Trophoblast cell (in vitro differentiated cells and primary cell): ENCODE measurements at regions not wholly inside any gene's neighbourhood (a gene's known extent, or its start where the extent isn't known, plus 50 kb on each side); places are given as distances from the start of the nearest gene placed in this dataset.

ENCODE experiments used
- DNase-seq, 2 donors: peaks; one replicate each; pipeline ENCODE4 v3.0.0-alpha.2; 2016
- H2AFZ ChIP-seq: 2 replicates; pipeline ENCODE4 v1.6.1; 2013; ENCODE audit warnings: low read length, moderate library complexity, mild to moderate bottlenecking; ENCODE audit not compliant: insufficient read depth, poor library complexity
- H2AK5ac ChIP-seq: 2 replicates; pipeline ENCODE4 v1.6.1; 2013; ENCODE audit warnings: mild to moderate bottlenecking, low read length
- H2BK120ac ChIP-seq: 2 replicates; pipeline ENCODE4 v1.6.1; 2013; ENCODE audit warnings: low read length, mild to moderate bottlenecking, moderate library complexity; ENCODE audit not compliant: insufficient read depth, poor library complexity
- H2BK12ac ChIP-seq: 2 replicates; pipeline ENCODE4 v1.6.1; 2013; ENCODE audit warnings: mild to moderate bottlenecking, low read length, moderate library complexity
- H2BK5ac ChIP-seq: 2 replicates; pipeline ENCODE4 v1.6.1; 2013; ENCODE audit warnings: low read length, low read depth, moderate library complexity, mild to moderate bottlenecking; ENCODE audit not compliant: poor library complexity
- H3K14ac ChIP-seq: 2 replicates; pipeline ENCODE4 v1.6.1; 2013; ENCODE audit warnings: mild to moderate bottlenecking, low read length
- H3K18ac ChIP-seq: 2 replicates; pipeline ENCODE4 v1.6.1; 2013; ENCODE audit warnings: mild to moderate bottlenecking, low read length
- H3K23ac ChIP-seq: 2 replicates; pipeline ENCODE4 v1.6.1; 2013; ENCODE audit warnings: low read length
- H3K27ac ChIP-seq: 2 replicates; pipeline ENCODE4 v1.5.1; 2013; ENCODE audit warnings: low read depth, mild to moderate bottlenecking, inconsistent platforms, low read length, moderate library complexity
- H3K27me3 ChIP-seq: 2 replicates; pipeline ENCODE4 v1.6.1; 2013; ENCODE audit warnings: inconsistent platforms, mild to moderate bottlenecking, low read length, moderate library complexity; ENCODE audit not compliant: insufficient read depth
- H3K36me3 ChIP-seq, 2 experiments: 1 replicate in 1 of 2; 2 replicates in 1 of 2; pipeline ENCODE4 v1.6.1; 2013; ENCODE audit warnings: low read length in 2 of 2, mild to moderate bottlenecking in 2 of 2, moderate library complexity in 1 of 2; ENCODE audit not compliant: insufficient read depth in 2 of 2, control insufficient read depth in 1 of 2
- H3K4ac ChIP-seq: 2 replicates; pipeline ENCODE4 v1.6.1; 2013; ENCODE audit warnings: low read depth, mild to moderate bottlenecking, low read length, moderate library complexity
- H3K4me1 ChIP-seq, 2 experiments: 1 replicate in 1 of 2; 2 replicates in 1 of 2; pipeline ENCODE4 v1.6.1; 2013; ENCODE audit warnings: low read length in 2 of 2, mild to moderate bottlenecking in 2 of 2, moderate library complexity in 1 of 2; ENCODE audit not compliant: insufficient read depth in 2 of 2, control insufficient read depth in 1 of 2
- H3K4me2 ChIP-seq: 2 replicates; pipeline ENCODE4 v1.6.1; 2013; ENCODE audit warnings: inconsistent platforms, mild to moderate bottlenecking, low read length, moderate library complexity
- H3K4me3 ChIP-seq: 2 replicates; pipeline ENCODE4 v1.5.1; 2013; ENCODE audit warnings: mild to moderate bottlenecking, low read depth, low read length, inconsistent platforms
- H3K79me1 ChIP-seq: one replicate; pipeline ENCODE4 v1.6.1; 2013; ENCODE audit warnings: low read length
- H3K79me2 ChIP-seq: 2 replicates; pipeline ENCODE4 v1.6.1; 2013; ENCODE audit warnings: low read length, mild to moderate bottlenecking; ENCODE audit not compliant: control insufficient read depth, insufficient read depth, poor library complexity
- H3K9ac ChIP-seq: 2 replicates; pipeline ENCODE4 v1.6.1; 2013; ENCODE audit warnings: mild to moderate bottlenecking, low read length
- H3K9me3 ChIP-seq: 2 replicates; pipeline ENCODE4 v1.6.1; 2013; ENCODE audit warnings: low read depth, mild to moderate bottlenecking, control low read depth, inconsistent platforms, low read length; ENCODE audit not compliant: insufficient read depth
- H4K12ac ChIP-seq: 2 replicates; pipeline ENCODE4 v1.6.1; 2013; ENCODE audit warnings: low read depth, mild to moderate bottlenecking, low read length, moderate library complexity
- H4K8ac ChIP-seq: 2 replicates; pipeline ENCODE4 v1.6.1; 2013; ENCODE audit warnings: low read depth, mild to moderate bottlenecking, low read length, moderate library complexity
- H4K91ac ChIP-seq: one replicate; pipeline ENCODE4 v1.6.1; 2013; ENCODE audit warnings: low read depth, mild to moderate bottlenecking, low read length, moderate library complexity
- WGBS: extraction: QIAGEN DNeasy Blood & Tissue Kit; methylation state at CpG from one replicate; pipeline ENCODE4 v1.1.7; 2013; ENCODE audit warnings: missing lambda C conversion rate; ENCODE audit not compliant: insufficient read length, insufficient coverage; ENCODE audit errors: extremely low coverage; 5-methylcytosine and 5-hydroxymethylcytosine counted together

- Histone ChIP-seq H3K36me3 (no peaks in the 10 kb centered on the region), H4K91ac (no peak overlapping the region), H3K4me1 (no peaks in the 10 kb centered on the region), H3K27ac (no peak overlapping the region), H2AFZ (no peak overlapping the region), H3K4me3 (no peak overlapping the region), H2AK5ac (no peak overlapping the region), H2BK12ac (no peak overlapping the region), H3K79me1 (no peaks in the 10 kb centered on the region), H4K8ac (no peak overlapping the region), H2BK5ac (no peak overlapping the region), H3K27me3 (no peaks in the 10 kb centered on the region), H3K9me3 (no peaks in the 10 kb centered on the region), H3K79me2 (no peaks in the 10 kb centered on the region), H3K4ac (no peak overlapping the region), H3K18ac (no peak overlapping the region), H3K14ac (no peak overlapping the region), H2BK120ac (no peak overlapping the region), H3K9ac (no peak overlapping the region), H3K23ac (no peak overlapping the region), H4K12ac (no peak overlapping the region), H3K4me2 (no peak overlapping the region)
- no CpG with 5 or more reads among the region's 1 CpG for WGBS
- DNase-seq: no peak
These were observed 129.2 kb downstream of the UNC5CL start for GRCh38 chr6:40909811-40910210.

GRCh38 chr6:40907198-40907701 lies 131.8 kb downstream of the UNC5CL start:
- Histone ChIP-seq H2AK5ac (no peak overlapping the region), H3K4ac (no peak overlapping the region), H4K91ac (no peak overlapping the region), H2BK120ac (no peak overlapping the region), H3K9ac (no peak overlapping the region), H2AFZ (no peak overlapping the region), H3K79me1 (no peaks in the 10 kb centered on the region), H3K4me1 (no peaks in the 10 kb centered on the region), H3K9me3 (no peaks in the 10 kb centered on the region), H3K23ac (no peak overlapping the region), H3K4me3 (no peak overlapping the region), H2BK12ac (no peak overlapping the region), H2BK5ac (no peak overlapping the region), H3K36me3 (no peaks in the 10 kb centered on the region), H3K14ac (no peak overlapping the region), H4K12ac (no peak overlapping the region), H3K27me3 (no peaks in the 10 kb centered on the region), H4K8ac (no peak overlapping the region), H3K4me2 (no peak overlapping the region), H3K27ac (no peak overlapping the region), H3K79me2 (no peaks in the 10 kb centered on the region), H3K18ac (no peak overlapping the region)
- DNase-seq: no peak
- no CpG with 5 or more reads among the region's 4 CpGs for WGBS

- Histone ChIP-seq H3K18ac (no peak overlapping the region), H3K36me3 (no peaks in the 10 kb centered on the region), H3K79me2 (no peaks in the 10 kb centered on the region), H3K23ac (no peak overlapping the region), H3K4ac (no peak overlapping the region), H2AFZ (no peak overlapping the region), H3K79me1 (no peaks in the 10 kb centered on the region), H3K27me3 (no peaks in the 10 kb centered on the region), H3K9ac (no peak overlapping the region), H2BK12ac (no peak overlapping the region), H3K4me1 (no peaks in the 10 kb centered on the region), H4K91ac (no peak overlapping the region), H3K4me3 (no peak overlapping the region), H2BK5ac (no peak overlapping the region), H4K12ac (no peak overlapping the region), H3K9me3 (no peaks in the 10 kb centered on the region), H2AK5ac (no peak overlapping the region), H3K4me2 (no peak overlapping the region), H3K27ac (no peak overlapping the region), H2BK120ac (no peak overlapping the region), H3K14ac (no peak overlapping the region), H4K8ac (no peak overlapping the region)
- no CpG with 5 or more reads among the region's 3 CpGs for WGBS
- no peak for DNase-seq
These were observed 132.3 kb downstream of the UNC5CL start for GRCh38 chr6:40906759-40907158.

GRCh38 chr6:40904583-40905194 lies 134.3 kb downstream of the UNC5CL start:
- H3K4ac ChIP-seq: no peak overlapping the region
- no CpG with 5 or more reads among the region's 2 CpGs for WGBS
- H2BK120ac ChIP-seq: no peak overlapping the region
- no peak overlapping the region for H3K4me3 ChIP-seq
- no peaks in the 10 kb centered on the region for H3K79me2 ChIP-seq
- no peak overlapping the region for H3K4me2 ChIP-seq
- no peak overlapping the region for H2BK5ac ChIP-seq
- H3K9me3 ChIP-seq: no peaks in the 10 kb centered on the region
- H3K4me1 ChIP-seq: no peaks in the 10 kb centered on the region
- H3K27ac ChIP-seq: no peak overlapping the region
- no peak overlapping the region for H3K23ac ChIP-seq
- no peaks in the 10 kb centered on the region for H3K79me1 ChIP-seq
- H2BK12ac ChIP-seq: no peak overlapping the region
- no peak overlapping the region for H3K18ac ChIP-seq
- no peak overlapping the region for H3K14ac ChIP-seq
- H4K8ac ChIP-seq: no peak overlapping the region
- H3K9ac ChIP-seq: no peak overlapping the region
- H4K12ac ChIP-seq: no peak overlapping the region
- no peaks in the 10 kb centered on the region for H3K36me3 ChIP-seq
- no peak overlapping the region for H4K91ac ChIP-seq
- no peaks in the 10 kb centered on the region for H3K27me3 ChIP-seq
- DNase-seq: no peak
- H2AFZ ChIP-seq: no peak overlapping the region
- no peak overlapping the region for H2AK5ac ChIP-seq
